Left lung (tissue), 4 donors: ENCODE measurements at regions not wholly inside any gene's neighbourhood (a gene's known extent, or its start where the extent isn't known, plus 50 kb on each side); places are given as distances from the start of the nearest gene placed in this dataset.

Source experiments
- ATAC-seq: fragments of 200-7000 bp; cut with Tn5 transposase; one replicate; pipeline ENCODE4 v1.9.1; 2020; ENCODE audit warnings: moderate library complexity
- DNase-seq, 4 donors: peaks; one replicate each; pipeline ENCODE4 v3.0.0-alpha.2; 2013 to 2020
- H3K27ac ChIP-seq, 2 donors: fragments of 200-600 bp; sonication (generic) in 1 of 2; one replicate each; pipeline versions ENCODE4 v1.5.0 to v1.8.0; 2020 to 2021
- H3K27me3 ChIP-seq, 2 donors: fragments of 200-600 bp; sonication (generic) in 1 of 2; one replicate each; pipeline versions ENCODE4 v1.5.0 to v1.8.0; 2020 to 2021
- H3K36me3 ChIP-seq, 2 donors: fragments of 200-600 bp; sonication (generic) in 1 of 2; one replicate each; pipeline versions ENCODE4 v1.5.0 to v1.8.0; 2020 to 2021
- H3K4me1 ChIP-seq, 2 donors: fragments of 200-600 bp; one replicate each; pipeline ENCODE4 v1.8.0; 2021
- H3K4me3 ChIP-seq, 2 donors: fragments of 200-600 bp; sonication (generic) in 1 of 2; one replicate each; pipeline versions ENCODE4 v1.5.0 to v1.8.0; 2020 to 2021; ENCODE audit warnings: mild to moderate bottlenecking in 1 of 2
- H3K9me3 ChIP-seq, 2 donors: fragments of 200-600 bp; sonication (generic) in 1 of 2; one replicate each; pipeline versions ENCODE4 v1.5.0 to v1.8.0; 2020 to 2021
- intact Hi-C, 2 donors: fragments of 100-400 bp; cut with DNase I; formaldehyde crosslinking; loops; one replicate each; pipeline versions ENCODE4 v1.11.2 to v1.14.2; 2022
- TF ChIP-seq, protein P1 (sequence below), 2 donors: fragments of 200-600 bp; sonication (generic) in 1 of 2; IDR thresholded peaks; one replicate each; pipeline versions ENCODE4 v1.5.0 to v1.8.0; 2021; ENCODE audit warnings: antibody characterized with exemption in 2 of 2
- donor health status: DM: no; HTN: yes; CAD: no.
- donor health status: DM: no; HTN: no; CAD: no.

DNA sequence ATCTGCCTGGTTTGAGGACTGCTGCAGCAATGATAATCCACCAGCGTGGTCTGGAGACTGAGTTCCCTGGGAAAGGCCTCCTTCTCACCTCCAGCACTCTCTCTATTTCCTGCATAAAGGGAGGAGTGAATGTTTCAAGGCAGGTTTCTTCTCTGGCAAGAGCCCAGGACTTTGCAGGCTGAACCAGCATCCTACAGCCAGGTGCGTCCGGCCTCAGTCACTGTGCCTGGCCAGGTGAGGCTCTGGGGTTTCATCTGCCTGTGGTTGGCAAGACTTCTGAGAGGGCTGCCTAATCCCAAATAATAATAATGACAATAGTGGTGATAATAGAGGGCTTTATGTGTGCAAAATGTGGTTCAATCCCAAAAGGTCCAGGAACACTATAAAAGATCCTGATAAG lies 269.0 kb upstream of the TBC1D5 start:
- H3K36me3 ChIP-seq, result no peaks in the 10 kb centered on the region

DNA sequence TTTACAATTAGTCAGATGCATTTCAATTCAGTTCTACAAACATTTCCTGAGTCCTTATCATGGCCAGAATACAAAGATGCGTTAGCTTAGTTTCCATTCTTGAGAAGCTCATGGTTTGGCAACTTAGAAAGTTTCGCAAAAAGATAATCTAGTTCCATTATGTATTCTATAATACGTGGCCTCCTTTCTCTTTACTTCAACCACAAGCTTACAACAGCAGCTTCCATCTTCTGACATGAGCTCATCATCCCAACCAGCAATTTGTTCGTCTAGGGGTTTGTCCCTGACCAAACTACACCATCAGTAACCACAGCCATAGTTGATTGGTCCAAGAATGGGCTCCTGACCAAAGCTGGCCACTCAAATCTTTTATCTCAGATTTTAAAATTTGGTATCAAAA lies 267.6 kb upstream of the TBC1D5 start:
- ATAC-seq, result no peak
- intact Hi-C loops, result no loop called here
- H3K27ac ChIP-seq, result no peak overlapping the region
- H3K36me3 ChIP-seq, result no peaks in the 10 kb centered on the region
- TF ChIP-seq, protein P1, sequence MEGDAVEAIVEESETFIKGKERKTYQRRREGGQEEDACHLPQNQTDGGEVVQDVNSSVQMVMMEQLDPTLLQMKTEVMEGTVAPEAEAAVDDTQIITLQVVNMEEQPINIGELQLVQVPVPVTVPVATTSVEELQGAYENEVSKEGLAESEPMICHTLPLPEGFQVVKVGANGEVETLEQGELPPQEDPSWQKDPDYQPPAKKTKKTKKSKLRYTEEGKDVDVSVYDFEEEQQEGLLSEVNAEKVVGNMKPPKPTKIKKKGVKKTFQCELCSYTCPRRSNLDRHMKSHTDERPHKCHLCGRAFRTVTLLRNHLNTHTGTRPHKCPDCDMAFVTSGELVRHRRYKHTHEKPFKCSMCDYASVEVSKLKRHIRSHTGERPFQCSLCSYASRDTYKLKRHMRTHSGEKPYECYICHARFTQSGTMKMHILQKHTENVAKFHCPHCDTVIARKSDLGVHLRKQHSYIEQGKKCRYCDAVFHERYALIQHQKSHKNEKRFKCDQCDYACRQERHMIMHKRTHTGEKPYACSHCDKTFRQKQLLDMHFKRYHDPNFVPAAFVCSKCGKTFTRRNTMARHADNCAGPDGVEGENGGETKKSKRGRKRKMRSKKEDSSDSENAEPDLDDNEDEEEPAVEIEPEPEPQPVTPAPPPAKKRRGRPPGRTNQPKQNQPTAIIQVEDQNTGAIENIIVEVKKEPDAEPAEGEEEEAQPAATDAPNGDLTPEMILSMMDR (IDR thresholded peaks at IDR 0.05), result no peak
- peaks cover 0 to 3% of the 10 kb centered on the region in 2 donors for H3K4me1 ChIP-seq
- no peaks in the 10 kb centered on the region for H3K27me3 ChIP-seq
- no peaks in the 10 kb centered on the region for H3K9me3 ChIP-seq
- H3K4me3 ChIP-seq, result no peak overlapping the region
- DNase-seq, result no peak

More for the DNA sequence above, 269.0 kb upstream of the TBC1D5 start:
- no peak overlapping the region for H3K27ac ChIP-seq
- H3K9me3 ChIP-seq, result no peaks in the 10 kb centered on the region
- H3K4me3 ChIP-seq, result no peak overlapping the region
- no peak for ATAC-seq
- DNase-seq, result no peak
- TF ChIP-seq, protein P1 (IDR thresholded peaks at IDR 0.05), result no peak
- intact Hi-C loops, result no loop called here
- H3K27me3 ChIP-seq, result no peaks in the 10 kb centered on the region
- H3K4me1 ChIP-seq, result peaks cover 0 to 3% of the 10 kb centered on the region in 2 donors

DNA sequence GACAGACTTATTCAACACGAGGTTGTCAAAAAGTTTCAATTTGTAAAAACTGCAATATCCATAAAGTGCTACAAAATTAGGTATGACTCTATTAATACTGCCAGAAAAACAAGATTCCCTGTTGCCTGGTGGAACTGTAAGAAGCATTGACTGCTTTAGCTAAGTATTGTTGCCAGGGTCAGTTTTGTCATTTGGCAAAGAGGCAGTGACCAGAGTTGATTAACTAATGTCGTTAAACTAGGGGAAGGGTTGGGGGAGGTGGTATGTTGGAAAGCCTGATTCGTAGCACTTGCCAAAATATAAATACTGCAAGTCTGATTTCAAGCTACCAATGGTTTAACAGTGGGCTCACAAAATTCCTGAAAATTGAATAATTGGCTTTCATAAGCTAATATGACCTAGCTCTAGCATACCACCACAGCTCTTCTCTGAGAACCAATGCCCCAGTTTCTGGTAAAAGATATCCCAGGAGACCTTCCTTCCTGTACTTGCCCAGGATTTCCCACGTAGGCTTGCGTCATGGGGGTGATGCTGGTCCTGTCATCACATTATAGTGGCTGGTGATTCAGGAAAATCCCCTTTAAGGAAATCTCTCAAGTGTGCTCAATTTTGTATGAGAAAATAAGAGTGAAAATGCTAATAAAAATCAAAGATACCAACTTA lies 266.4 kb upstream of the TBC1D5 start:
- intact Hi-C loops, result no loop called here
- Histone ChIP-seq H3K9me3 (no peaks in the 10 kb centered on the region), H3K36me3 (no peaks in the 10 kb centered on the region), H3K4me1 (peaks cover 0 to 3% of the 10 kb centered on the region in 2 donors), H3K27ac (no peak overlapping the region), H3K27me3 (no peaks in the 10 kb centered on the region), H3K4me3 (no peak overlapping the region)
- ATAC-seq (no peak), DNase-seq (no peak)
- TF ChIP-seq, protein P1 (IDR thresholded peaks at IDR 0.05), result no peak

DNA sequence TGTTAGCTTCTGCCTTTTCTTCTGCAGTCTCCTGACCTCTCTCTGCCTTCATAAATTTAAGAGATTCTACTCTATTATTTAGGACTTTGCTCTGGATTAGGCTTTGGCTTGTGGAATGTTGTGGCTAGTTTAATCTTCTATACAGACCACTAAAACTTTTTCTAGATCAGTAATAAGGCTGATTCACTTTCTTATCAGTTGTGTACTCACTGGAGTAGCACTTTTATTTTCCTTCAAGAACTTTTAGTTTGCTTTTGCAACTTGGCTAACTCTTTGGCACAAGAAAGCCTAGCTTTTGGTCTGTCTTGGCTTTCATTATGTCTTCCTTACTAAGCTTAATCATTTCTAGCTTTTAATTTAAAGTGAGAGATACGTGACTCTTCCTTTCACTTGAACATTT lies 265.5 kb upstream of the TBC1D5 start:
- Histone ChIP-seq H3K9me3 (no peaks in the 10 kb centered on the region), H3K27me3 (no peaks in the 10 kb centered on the region), H3K4me1 (peaks cover 0 to 3% of the 10 kb centered on the region in 2 donors), H3K27ac (no peak overlapping the region), H3K36me3 (no peaks in the 10 kb centered on the region), H3K4me3 (no peak overlapping the region)
- no peak for DNase-seq
- ATAC-seq, result peak; percentile 75
- TF ChIP-seq, protein P1 (IDR thresholded peaks at IDR 0.05), result no peak
- intact Hi-C loops, result no loop called here

DNA sequence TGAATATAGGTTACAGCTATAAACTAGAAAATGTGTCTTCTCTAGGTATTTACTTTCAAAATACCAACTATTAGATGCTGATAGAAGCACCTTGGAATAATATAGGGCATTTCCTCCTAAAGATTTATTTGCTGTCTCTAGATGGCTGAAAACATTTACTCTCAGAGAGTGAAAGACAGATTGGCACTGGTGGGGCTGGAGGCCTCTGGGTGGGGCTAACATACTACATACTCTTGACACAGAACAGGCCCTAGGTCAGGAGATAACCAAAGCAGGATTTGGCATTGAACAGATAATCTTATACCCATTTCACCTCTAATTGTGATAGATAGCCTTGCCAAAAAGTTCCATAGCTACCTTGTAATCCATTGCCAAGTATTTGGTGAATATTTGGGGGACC lies 253.3 kb upstream of the TBC1D5 start:
- TF ChIP-seq, protein P1 (IDR thresholded peaks at IDR 0.05), result no peak
- no peak for DNase-seq
- Histone ChIP-seq H3K4me1 (no peaks in the 10 kb centered on the region), H3K4me3 (no peak overlapping the region), H3K9me3 (no peaks in the 10 kb centered on the region), H3K36me3 (no peaks in the 10 kb centered on the region), H3K27me3 (no peaks in the 10 kb centered on the region), H3K27ac (no peak overlapping the region)
- ATAC-seq, result no peak
- intact Hi-C loops, result no loop called here
